NCI-H2029 treated with DMSO at 0.1 percent for 48 hours (cell line): ENCODE measurements at regions not wholly inside any gene's neighbourhood (a gene's known extent, or its start where the extent isn't known, plus 50 kb on each side); places are given as distances from the start of the nearest gene placed in this dataset.
"Not testable (repeated sequence)": the region's sequence is repeated elsewhere in the genome, so short reads cannot be mapped to it uniquely, and the experiment has no call there.

Experiments used
- DNase-seq: peaks from one replicate; lab custom pipeline; 2025; lab: John Stamatoyannopoulos, UW

DNA sequence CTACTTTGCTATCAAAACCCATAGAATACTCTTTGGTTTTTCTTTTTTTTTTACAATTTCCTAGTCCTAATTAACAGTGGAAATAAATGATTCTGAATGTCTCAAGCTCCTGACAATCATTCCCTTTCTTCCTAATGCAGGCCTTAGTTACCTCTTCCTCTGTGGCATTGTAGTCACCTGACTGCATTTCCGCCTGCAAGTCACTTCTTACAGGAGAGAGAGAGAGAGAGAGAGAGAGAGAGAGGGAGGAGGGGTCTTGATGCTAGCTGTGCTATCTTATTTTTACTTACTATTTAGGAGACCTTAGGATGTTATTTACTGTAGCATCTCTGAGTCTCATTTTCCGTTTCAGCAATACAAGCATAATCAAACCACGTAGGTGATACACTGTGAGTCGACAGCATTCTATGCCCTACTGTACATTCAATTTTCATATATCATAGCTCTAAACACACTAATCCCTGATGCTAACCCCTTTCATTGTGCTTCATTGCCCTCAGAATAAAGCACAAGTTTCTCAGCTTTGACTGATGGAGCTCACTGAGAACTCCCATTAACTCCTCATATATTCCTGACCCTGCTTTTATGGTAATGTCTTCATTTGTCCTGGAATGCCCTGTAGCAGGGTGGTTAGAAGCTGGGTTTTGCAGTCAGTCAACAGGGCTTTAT is 1237.3 kb downstream of the XPNPEP1 start:
- no peak for DNase-seq

- DNase-seq: no peak
These were observed 1238.9 kb downstream of the XPNPEP1 start for GRCh38 chr10:108684431-108684830.

DNA sequence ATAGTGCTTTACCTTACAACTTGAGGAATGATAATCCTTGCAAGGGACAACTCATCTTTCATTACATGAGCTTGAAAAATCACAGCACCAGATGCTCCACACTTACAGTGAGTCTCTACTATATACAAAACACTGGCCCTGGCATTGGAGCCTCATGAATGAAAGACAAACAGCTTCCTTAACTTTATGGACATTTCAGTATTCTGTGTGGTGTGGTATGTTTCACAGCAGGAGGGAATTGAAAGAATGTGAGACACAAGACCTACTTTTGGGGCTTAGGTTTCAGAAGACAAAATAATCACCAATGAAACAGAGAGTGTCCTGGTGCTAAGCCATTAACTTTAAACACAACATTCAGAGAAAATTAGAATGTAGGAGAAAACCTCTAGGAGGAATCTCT is 1249.6 kb downstream of the XPNPEP1 start:
- no peak for DNase-seq

- DNase-seq: no peak
These were observed 1259.7 kb downstream of the XPNPEP1 start for GRCh38 chr10:108663587-108663986.

DNA sequence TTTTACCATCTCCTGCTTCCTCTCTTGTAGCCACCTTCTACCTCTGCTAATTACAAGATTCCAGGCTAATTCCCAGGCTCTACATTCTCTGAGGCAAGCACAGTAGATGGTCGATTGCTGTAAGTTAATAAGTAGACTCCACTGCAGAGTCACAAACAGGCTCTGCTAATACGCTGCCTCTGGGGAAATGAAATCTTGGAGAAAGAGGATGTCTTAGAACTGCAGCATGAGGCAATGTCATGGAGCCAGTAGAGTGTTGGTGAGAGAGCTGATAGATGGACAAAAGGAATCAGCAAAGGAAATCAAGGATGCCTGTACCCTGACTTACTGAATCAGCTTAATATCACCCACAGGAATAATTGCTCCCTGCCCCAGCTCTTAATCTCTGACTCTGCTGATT is 1260.3 kb downstream of the XPNPEP1 start:
- DNase-seq: no peak

- no peak for DNase-seq
These were observed 1268.3 kb downstream of the XPNPEP1 start for GRCh38 chr10:108655057-108655456.

- DNase-seq: no peak
These were observed 1269.8 kb downstream of the XPNPEP1 start for GRCh38 chr10:108653531-108653930.

GRCh38 chr10:108639010-108639409 is 1284.3 kb downstream of the XPNPEP1 start:
- no peak for DNase-seq

GRCh38 chr10:108638225-108638624 is 1285.1 kb downstream of the XPNPEP1 start:
- DNase-seq: no peak

- no peak for DNase-seq
These were observed 1290.3 kb downstream of the XPNPEP1 start for GRCh38 chr10:108633046-108633445.

- DNase-seq: no peak
These were observed 1291.2 kb downstream of the XPNPEP1 start for GRCh38 chr10:108632144-108632543.

DNA sequence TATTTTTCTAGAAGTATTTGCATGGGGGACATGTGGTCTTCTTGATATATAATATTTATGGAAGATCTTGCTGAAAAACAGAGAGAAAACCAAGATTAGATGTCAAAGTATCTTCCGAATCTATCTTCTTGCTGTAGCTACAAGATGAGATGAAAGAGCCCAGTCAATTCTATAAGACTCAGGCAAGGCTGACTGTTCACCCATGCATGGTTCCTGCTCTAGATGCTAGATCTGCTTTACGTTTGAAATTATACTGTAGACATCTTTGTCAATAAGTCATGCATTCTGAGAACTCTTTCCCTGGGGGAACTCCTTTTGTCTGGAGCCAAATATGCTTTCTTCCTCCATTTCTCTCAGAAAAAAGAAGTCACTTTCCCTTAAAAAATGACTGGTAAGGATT is 1292.0 kb downstream of the XPNPEP1 start:
- DNase-seq: no peak

DNA sequence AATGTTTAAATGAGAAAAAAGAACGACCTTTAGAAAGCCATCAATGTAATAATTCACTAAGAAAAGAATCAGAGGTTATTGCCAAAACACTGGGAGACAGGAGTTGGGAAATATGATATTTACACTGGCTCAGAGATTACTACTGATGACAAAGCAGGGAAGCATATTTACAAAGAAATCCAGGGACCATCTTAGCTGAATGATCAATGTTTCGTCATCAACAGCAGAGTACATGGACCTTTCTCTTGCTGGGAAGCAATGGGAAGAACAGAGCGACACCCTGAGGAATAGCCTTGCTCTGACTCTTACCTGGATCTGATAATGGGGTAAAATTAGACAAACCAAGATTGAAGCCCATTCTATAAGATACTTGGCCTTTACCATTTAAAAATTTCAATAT is 1293.5 kb downstream of the XPNPEP1 start:
- no peak for DNase-seq

- no peak for DNase-seq
These were observed 1299.3 kb downstream of the XPNPEP1 start for GRCh38 chr10:108624052-108624451.

DNA sequence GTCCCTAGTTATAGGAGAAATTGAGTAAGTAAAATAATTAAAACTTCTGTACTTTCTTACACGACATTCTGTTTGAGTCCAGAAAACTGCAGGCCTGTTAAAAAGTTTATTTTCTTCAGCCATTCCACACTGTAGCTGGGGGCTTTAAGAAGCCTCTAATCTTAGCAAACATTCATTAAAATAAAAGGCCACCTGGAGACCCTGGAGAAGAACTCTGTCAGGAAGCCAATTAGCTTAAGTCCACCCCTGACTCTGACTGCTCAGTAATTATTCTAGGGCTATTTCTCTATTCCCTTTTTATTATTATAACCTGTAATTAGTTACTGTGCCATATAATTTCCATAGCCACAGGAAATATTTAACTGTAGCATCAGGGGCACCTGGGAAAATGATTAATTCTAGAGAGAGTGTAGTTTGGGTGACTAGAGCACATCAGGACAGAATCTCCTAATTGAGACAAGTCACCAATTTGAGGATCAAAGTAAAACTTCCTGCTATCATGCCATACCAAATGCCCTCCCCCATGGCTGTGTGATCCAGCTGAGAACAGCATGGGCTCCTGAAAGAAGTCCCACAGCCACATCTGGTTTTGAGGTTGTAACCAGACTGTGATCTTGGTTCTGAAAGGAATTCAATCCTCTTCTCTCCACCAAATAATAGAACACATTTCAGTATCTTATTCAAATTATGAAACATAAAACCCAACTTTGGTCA is 1302.3 kb downstream of the XPNPEP1 start:
- DNase-seq: no peak

DNA sequence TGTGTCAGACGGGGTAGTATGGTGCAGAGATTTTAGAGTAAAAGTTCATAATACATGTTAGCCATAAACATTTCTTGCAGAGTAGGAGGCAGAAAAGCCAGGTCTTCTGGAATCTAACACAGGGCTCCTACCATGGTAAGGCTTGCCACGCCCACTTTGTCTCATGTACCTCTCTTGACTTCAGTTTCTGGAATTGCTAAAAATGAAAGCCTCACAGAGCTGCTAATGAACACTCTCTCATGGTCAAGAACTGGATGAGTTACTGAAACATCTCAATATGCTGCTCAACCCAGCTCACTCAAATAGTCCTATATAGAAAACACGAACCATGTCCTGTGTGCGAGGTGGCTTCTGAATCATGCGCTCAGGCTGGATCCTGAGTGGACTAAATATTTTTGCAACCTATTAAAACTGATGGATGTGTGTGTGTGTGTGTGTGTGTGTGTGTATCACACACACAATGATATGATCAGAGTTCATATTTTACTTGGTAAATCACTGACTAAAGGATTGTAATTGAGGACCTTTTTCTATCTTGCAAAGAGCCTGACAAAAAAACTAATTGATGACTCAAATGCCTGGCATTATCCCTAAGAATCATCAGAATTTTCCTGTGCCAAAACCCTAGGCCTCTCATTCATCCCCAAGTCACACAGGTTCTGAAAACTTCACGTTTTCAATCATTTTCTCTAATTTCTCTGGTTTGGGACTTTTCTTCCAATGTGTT is 1306.6 kb downstream of the XPNPEP1 start:
- DNase-seq: no peak

GRCh38 chr10:108615576-108616320 is 1307.6 kb downstream of the XPNPEP1 start:
- DNase-seq: no peak

- DNase-seq: no peak
These were observed 1310.8 kb downstream of the XPNPEP1 start for GRCh38 chr10:108612485-108612884.

DNA sequence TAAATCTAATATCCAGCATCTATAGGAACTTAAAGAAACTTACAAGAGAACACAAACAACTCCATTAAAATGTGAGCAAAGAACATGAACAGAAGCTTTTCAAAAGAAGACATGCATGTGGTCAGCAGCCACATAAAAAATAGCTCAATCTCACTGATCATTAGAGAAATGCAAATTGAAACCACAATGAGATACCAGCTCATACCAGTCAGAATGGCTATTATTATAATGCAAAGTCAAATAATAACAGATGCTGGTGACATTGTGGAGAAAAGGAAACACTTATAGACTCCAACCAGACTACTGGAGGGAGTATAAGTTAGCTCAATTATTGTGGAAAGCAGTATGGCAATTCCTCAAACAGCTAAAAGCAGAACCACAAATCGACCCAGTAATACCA is 1314.5 kb downstream of the XPNPEP1 start:
- DNase-seq: no peak

- DNase-seq: no peak
These were observed 1321.5 kb downstream of the XPNPEP1 start for GRCh38 chr10:108601851-108602250.

DNA sequence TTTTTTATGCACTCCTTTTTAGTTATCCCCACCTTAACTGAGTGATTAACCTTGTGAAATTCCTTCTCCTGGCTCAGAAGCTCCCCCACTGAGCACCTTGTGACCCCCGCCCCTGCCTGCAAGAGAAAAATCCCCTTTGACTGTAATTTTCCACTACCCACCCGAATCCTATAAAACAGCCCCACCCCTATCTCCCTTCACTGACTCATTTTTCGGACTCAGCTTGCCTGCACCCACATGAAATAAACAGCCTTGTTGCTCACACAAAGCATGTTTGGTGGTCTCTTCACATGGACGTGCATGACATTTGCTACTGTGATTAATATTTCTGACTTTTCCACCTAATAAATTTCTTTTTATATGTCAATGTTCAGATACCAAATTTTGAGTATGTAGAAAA is 1322.8 kb downstream of the XPNPEP1 start:
- DNase-seq: not testable (repeated sequence)

GRCh38 chr10:108599317-108599716 is 1324.0 kb downstream of the XPNPEP1 start:
- not testable (repeated sequence) for DNase-seq
